Neural cell (in vitro differentiated cells): ENCODE measurements at regions not wholly inside any gene's neighbourhood (a gene's known extent, or its start where the extent isn't known, plus 50 kb on each side); places are given as distances from the start of the nearest gene placed in this dataset.
"Not testable (repeated sequence)": the region's sequence is repeated elsewhere in the genome, so short reads cannot be mapped to it uniquely, and the experiment has no call there.

Experiments
- CTCF ChIP-seq: fragments of 450-650 bp; IDR thresholded peaks from 2 replicates; pipeline ENCODE4 v1.5.1; 2014; ENCODE audit warnings: antibody characterized with exemption, mild to moderate bottlenecking, moderate library complexity; ENCODE audit not compliant: poor library complexity, severe bottlenecking
- EP300 ChIP-seq: fragments of 450-650 bp; conservative IDR thresholded peaks from 2 replicates; pipeline ENCODE4 v1.6.1; 2014; ENCODE audit warnings: antibody characterized with exemption, mild to moderate bottlenecking, moderate library complexity; ENCODE audit not compliant: poor library complexity, severe bottlenecking
- POLR2AphosphoS5 ChIP-seq: IDR thresholded peaks from 2 replicates; pipeline ENCODE4 v1.6.1; 2012
- REST ChIP-seq: IDR thresholded peaks from 2 replicates; pipeline ENCODE4 v1.6.1; 2012; ENCODE audit warnings: borderline replicate concordance
- SMC3 ChIP-seq: fragments of 450-650 bp; conservative IDR thresholded peaks from 2 replicates; pipeline ENCODE4 v1.6.1; 2014; ENCODE audit warnings: antibody characterized with exemption, mild to moderate bottlenecking, moderate library complexity; ENCODE audit not compliant: poor library complexity

GRCh38 chr11:97922933-97923332, 1097.8 kb upstream of the CNTN5 start:
- TF ChIP-seq CTCF, POLR2AphosphoS5, EP300, REST, SMC3: not testable (repeated sequence)
